Hypothalamus (tissue), 51 donors: ENCODE measurements at regions not wholly inside any gene's neighbourhood (a gene's known extent, or its start where the extent isn't known, plus 50 kb on each side); places are given as distances from the start of the nearest gene placed in this dataset.

Experiments
- DNase-seq, 51 donors: peaks; one replicate each; lab custom pipeline; 2025; lab: John Stamatoyannopoulos, UW

GRCh38 chr12:77777274-77777673, 53.4 kb upstream of the NAV3 start:
- no peak for DNase-seq

GRCh38 chr12:77774761-77775160, 55.9 kb upstream of the NAV3 start:
- DNase-seq: no peak

- no peak for DNase-seq
Observed at GRCh38 chr12:77772676-77773298, 57.9 kb upstream of the NAV3 start.

GRCh38 chr12:77768558-77768957, 62.1 kb upstream of the NAV3 start:
- no peak for DNase-seq

GRCh38 chr12:77767756-77768343, 62.8 kb upstream of the NAV3 start:
- DNase-seq: no peak

GRCh38 chr12:77767335-77767734, 63.4 kb upstream of the NAV3 start:
- no peak for DNase-seq

GRCh38 chr12:77766224-77766623, 64.5 kb upstream of the NAV3 start:
- no peak for DNase-seq

- DNase-seq: no peak
Observed at GRCh38 chr12:77761286-77761685, 69.4 kb upstream of the NAV3 start.

GRCh38 chr12:77760271-77761025, 70.2 kb upstream of the NAV3 start:
- DNase-seq: no peak

- no peak for DNase-seq
Observed at GRCh38 chr12:77754086-77754485, 76.6 kb upstream of the NAV3 start.

- DNase-seq: no peak
Observed at GRCh38 chr12:77751939-77752338, 78.8 kb upstream of the NAV3 start.

GRCh38 chr12:77746096-77746495, 84.6 kb upstream of the NAV3 start:
- DNase-seq: no peak

GRCh38 chr12:77745624-77746023, 85.1 kb upstream of the NAV3 start:
- DNase-seq: no peak

- DNase-seq: no peak
Observed at GRCh38 chr12:77742631-77743030, 88.1 kb upstream of the NAV3 start.

- no peak for DNase-seq
Observed at GRCh38 chr12:77741974-77742517, 88.6 kb upstream of the NAV3 start.

GRCh38 chr12:77736219-77736965, 94.3 kb upstream of the NAV3 start:
- no peak for DNase-seq

- DNase-seq: no peak
Observed at GRCh38 chr12:77734214-77734883, 96.3 kb upstream of the NAV3 start.

- no peak for DNase-seq
Observed at GRCh38 chr12:77728018-77728417, 102.7 kb upstream of the NAV3 start.

- no peak for DNase-seq
Observed at GRCh38 chr12:77727442-77728001, 103.2 kb upstream of the NAV3 start.

GRCh38 chr12:77725611-77726010, 105.1 kb upstream of the NAV3 start:
- no peak for DNase-seq
